ENCODE measurements at regions not wholly inside any gene's neighbourhood (a gene's known extent, or its start where the extent isn't known, plus 50 kb on each side); places are given as distances from the start of the nearest gene placed in this dataset.

- Histone ChIP-seq H3K36me3 (no peaks in the 10 kb centered on the region), H3K27me3 (replicated peaks in 1 of 7) (no peaks in the 10 kb centered on the region), H3K9me3 (peaks cover 0 to 15% (median 10%) of the 10 kb centered on the region in 8 donors), H3K27ac (no peak overlapping the region), H3K4me3 (no peak overlapping the region), H3K4me1 (no peaks in the 10 kb centered on the region)
- intact Hi-C loops (cut with DNase I; ENCODE audit: low total_unique reads) = no loop called here
- no peak for DNase-seq
- WGBS, 5 donors = 88 to 93% (median 92%) methylated on average over 1 of the region's 1 CpG
- no peak for TF ChIP-seq POLR2A (IDR thresholded peaks at IDR 0.05)
- no peak for TF ChIP-seq CTCF (IDR thresholded peaks at IDR 0.05 in 8 of 11, conservative IDR thresholded peaks at IDR 0.05 in 3 of 11)
- TF ChIP-seq POLR2AphosphoS5 (IDR thresholded peaks at IDR 0.05) = no peak
Observed at GRCh38 chr5:163653526-163653925, 148.1 kb downstream of the MAT2B start.

GRCh38 chr5:163658702-163659567 lies 153.5 kb downstream of the MAT2B start:
- WGBS, 5 donors = 69 to 86% (median 82%) methylated on average over 7 of the region's 7 CpGs
- Histone ChIP-seq H3K27me3 (replicated peaks in 1 of 7) (no peaks in the 10 kb centered on the region), H3K27ac (no peak overlapping the region), H3K9me3 (peaks cover 0 to 4% (median 4%) of the 10 kb centered on the region in 8 donors), H3K4me3 (no peak overlapping the region), H3K4me1 (no peaks in the 10 kb centered on the region), H3K36me3 (no peaks in the 10 kb centered on the region)
- no peak for TF ChIP-seq CTCF (IDR thresholded peaks at IDR 0.05 in 8 of 11, conservative IDR thresholded peaks at IDR 0.05 in 3 of 11)
- TF ChIP-seq POLR2AphosphoS5 (IDR thresholded peaks at IDR 0.05) = no peak
- no peak for TF ChIP-seq POLR2A (IDR thresholded peaks at IDR 0.05)
- intact Hi-C loops (cut with DNase I; ENCODE audit: low total_unique reads) = no loop called here
- no peak for DNase-seq

GRCh38 chr5:163659568-163659902 lies 154.1 kb downstream of the MAT2B start:
- Histone ChIP-seq H3K36me3 (no peaks in the 10 kb centered on the region), H3K27me3 (replicated peaks in 1 of 7) (no peaks in the 10 kb centered on the region), H3K27ac (no peak overlapping the region), H3K4me1 (no peaks in the 10 kb centered on the region), H3K9me3 (no peaks in the 10 kb centered on the region), H3K4me3 (no peak overlapping the region)
- TF ChIP-seq POLR2AphosphoS5 (IDR thresholded peaks at IDR 0.05) = no peak
- TF ChIP-seq POLR2A (IDR thresholded peaks at IDR 0.05) = no peak
- TF ChIP-seq CTCF (IDR thresholded peaks at IDR 0.05 in 8 of 11, conservative IDR thresholded peaks at IDR 0.05 in 3 of 11) = no peak
- DNase-seq = no peak
- intact Hi-C loops (cut with DNase I; ENCODE audit: low total_unique reads) = no loop called here
- 52 to 61% (median 53%) methylated on average over 3 of the region's 3 CpGs for WGBS, 5 donors

GRCh38 chr5:163660486-163660885 lies 155.1 kb downstream of the MAT2B start:
- no peaks in the 10 kb centered on the region for H3K27me3 ChIP-seq (replicated peaks in 1 of 7)

More at GRCh38 chr5:163660486-163660885, 155.1 kb downstream of the MAT2B start:
- no peak overlapping the region for H3K4me3 ChIP-seq
- intact Hi-C loops (cut with DNase I; ENCODE audit: low total_unique reads) = no loop called here
- H3K9me3 ChIP-seq = no peaks in the 10 kb centered on the region
- no peak for DNase-seq
- H3K27ac ChIP-seq = no peak overlapping the region
- WGBS, 5 donors = 82 to 97% (median 87%) methylated on average over 1 of the region's 1 CpG
- no peak for TF ChIP-seq POLR2AphosphoS5 (IDR thresholded peaks at IDR 0.05)
- no peak for TF ChIP-seq POLR2A (IDR thresholded peaks at IDR 0.05)
- no peak for TF ChIP-seq CTCF (IDR thresholded peaks at IDR 0.05 in 8 of 11, conservative IDR thresholded peaks at IDR 0.05 in 3 of 11)
- H3K36me3 ChIP-seq = no peaks in the 10 kb centered on the region
- H3K4me1 ChIP-seq = no peaks in the 10 kb centered on the region
